ENCODE measurements at regions not wholly inside any gene's neighbourhood (a gene's known extent, or its start where the extent isn't known, plus 50 kb on each side); places are given as distances from the start of the nearest gene placed in this dataset.

DNA sequence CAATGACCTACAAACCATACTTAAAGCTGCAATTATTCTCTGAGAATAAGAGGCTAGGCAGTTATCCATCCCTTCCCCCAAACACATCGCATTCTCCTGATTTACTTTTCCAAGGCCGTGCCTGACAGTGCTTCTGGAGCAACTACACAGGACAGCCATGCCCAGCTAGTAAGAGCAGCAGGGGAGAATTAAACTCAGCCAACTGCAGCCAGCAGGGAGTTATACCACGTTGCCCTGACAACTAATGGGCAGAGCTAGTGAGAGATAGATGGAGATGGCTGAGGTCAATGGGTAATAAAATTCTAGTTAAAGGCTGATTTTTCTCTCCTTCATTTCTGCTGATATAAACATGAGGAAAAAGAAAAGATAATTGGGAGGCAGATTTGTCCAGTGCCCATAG lies 193.8 kb upstream of the PPP2R3A start:
- TF ChIP-seq EZH2 (IDR thresholded peaks at IDR 0.05) (no peak), POLR2AphosphoS5 (IDR thresholded peaks at IDR 0.05; ENCODE audit: borderline replicate concordance, low read depth, low read length) (no peak)

All from SK-N-MC (cell line).